GM12873 (cell line): ENCODE measurements at regions not wholly inside any gene's neighbourhood (a gene's known extent, or its start where the extent isn't known, plus 50 kb on each side); places are given as distances from the start of the nearest gene placed in this dataset.

Experiments used
- TF ChIP-seq, protein P1 (sequence below): IDR thresholded peaks from 2 replicates; pipeline ENCODE4 v1.5.1; 2012; ENCODE audit warnings: low read depth, mild to moderate bottlenecking, moderate library complexity, low read length, control low read depth; ENCODE audit not compliant: insufficient read depth; ENCODE audit errors: missing control alignments

DNA sequence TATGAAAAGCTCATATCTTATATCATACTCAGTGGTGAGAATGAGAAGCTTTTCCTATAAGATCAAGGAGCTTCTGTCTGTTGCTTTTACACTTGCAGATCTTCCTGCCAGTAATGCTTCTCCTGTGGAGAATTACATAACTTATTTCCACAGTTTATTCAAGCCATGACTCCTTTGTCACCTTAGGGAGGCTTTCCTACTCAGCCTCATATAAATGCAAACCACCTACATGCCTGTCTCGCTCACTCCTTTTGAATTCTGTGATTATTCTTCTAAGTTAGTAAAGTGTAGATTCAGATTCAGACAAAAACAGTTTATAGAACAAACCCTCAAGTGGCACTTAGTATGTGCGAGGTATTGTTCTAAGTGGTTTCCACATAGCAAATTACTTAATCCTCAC is 716.1 kb upstream of the ANO3 start:
- TF ChIP-seq, protein P1, sequence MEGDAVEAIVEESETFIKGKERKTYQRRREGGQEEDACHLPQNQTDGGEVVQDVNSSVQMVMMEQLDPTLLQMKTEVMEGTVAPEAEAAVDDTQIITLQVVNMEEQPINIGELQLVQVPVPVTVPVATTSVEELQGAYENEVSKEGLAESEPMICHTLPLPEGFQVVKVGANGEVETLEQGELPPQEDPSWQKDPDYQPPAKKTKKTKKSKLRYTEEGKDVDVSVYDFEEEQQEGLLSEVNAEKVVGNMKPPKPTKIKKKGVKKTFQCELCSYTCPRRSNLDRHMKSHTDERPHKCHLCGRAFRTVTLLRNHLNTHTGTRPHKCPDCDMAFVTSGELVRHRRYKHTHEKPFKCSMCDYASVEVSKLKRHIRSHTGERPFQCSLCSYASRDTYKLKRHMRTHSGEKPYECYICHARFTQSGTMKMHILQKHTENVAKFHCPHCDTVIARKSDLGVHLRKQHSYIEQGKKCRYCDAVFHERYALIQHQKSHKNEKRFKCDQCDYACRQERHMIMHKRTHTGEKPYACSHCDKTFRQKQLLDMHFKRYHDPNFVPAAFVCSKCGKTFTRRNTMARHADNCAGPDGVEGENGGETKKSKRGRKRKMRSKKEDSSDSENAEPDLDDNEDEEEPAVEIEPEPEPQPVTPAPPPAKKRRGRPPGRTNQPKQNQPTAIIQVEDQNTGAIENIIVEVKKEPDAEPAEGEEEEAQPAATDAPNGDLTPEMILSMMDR = no peak

DNA sequence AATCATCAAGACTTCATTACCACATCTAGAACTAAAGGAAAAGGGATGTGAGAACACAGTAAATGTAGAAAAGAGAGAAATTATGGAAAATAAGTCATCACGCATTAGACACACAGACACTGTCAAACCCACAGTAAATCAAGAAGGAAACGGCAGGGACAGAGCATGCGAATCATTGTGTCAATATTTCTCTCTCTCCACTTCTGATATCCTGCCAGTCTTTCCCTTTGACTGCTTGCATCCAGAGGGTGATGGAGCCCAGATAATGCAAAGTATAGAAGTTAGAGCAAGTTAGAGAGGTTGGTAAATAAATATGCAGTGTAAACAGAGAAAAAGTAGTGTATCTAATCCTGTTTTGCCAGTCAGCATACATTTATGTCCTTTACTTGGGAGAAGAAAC is 706.8 kb upstream of the ANO3 start:
- TF ChIP-seq, protein P1 = no peak

DNA sequence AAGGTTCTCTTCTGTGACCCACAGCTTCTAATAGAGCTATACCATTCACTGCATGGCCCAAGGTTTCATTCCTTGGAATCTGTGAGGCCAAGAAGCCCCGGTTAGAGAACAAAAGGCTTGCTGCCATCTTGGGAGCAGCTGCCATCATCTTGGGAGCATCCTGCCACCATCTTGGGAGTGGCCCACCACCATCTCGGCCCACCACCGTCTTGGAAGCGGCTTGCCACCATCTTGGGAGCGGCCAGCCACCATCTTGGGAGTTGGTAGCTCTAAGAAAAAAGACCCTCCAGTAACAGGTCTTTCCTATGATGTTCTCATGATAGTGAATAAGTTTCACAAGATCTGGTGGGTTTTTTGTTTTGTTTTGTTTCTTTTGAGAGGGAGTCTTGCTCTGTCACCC is 703.9 kb upstream of the ANO3 start:
- TF ChIP-seq, protein P1 = no peak

GRCh38 chr11:25633230-25633629 is 698.7 kb upstream of the ANO3 start:
- TF ChIP-seq, protein P1 = no peak

DNA sequence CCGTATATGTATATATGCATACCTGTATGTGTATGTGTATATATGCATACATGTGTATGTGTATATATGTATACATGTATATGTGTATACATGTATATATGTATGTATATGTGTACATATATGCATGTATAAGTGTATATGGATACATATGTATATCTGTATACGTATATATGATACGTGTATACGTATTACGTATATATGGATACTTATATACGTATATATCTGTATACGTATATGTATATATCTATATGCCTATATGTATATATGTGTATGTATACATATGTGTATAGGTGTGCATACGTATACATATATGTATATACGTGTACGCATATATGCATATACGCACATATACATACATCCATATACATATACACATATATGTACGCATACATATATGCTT is 681.6 kb upstream of the ANO3 start:
- TF ChIP-seq, protein P1 = no peak

GRCh38 chr11:25655636-25656035 is 676.3 kb upstream of the ANO3 start:
- TF ChIP-seq, protein P1 = no peak

DNA sequence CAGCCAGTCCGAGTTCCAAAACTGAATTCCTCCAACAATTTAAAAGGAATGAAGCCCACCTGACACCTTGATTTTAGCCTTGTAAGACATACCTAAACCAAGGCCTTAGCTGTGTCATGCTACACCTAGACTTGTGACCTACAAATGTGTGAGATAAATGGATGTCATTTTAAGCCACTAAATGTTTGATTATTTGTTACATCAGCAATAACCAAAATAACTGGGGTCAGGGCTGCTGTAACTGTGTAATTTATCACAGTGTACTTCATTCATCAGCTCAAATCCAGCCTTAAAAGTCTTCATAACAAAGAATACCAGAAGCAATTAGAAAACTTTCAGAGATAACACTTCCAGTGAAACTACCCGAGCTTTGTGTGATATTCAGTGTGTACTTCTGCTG is 673.0 kb upstream of the ANO3 start:
- TF ChIP-seq, protein P1 = no peak
